CD4-positive, alpha-beta T cell (primary cell): ENCODE measurements at regions not wholly inside any gene's neighbourhood (a gene's known extent, or its start where the extent isn't known, plus 50 kb on each side); places are given as distances from the start of the nearest gene placed in this dataset.

Experiments used
- ATAC-seq: fragments of 200-7000 bp; cut with Tn5 transposase; one replicate; pipeline ENCODE4 v1.10.0; 2022; ENCODE audit warnings: mild to moderate bottlenecking; ENCODE audit not compliant: poor library complexity
- CTCF ChIA-PET: fragments of 350-600 bp; sonication (Branson Sonifier 250); formaldehyde crosslinking; loops from one replicate; lab custom pipeline; 2021; ENCODE audit warnings: antibody characterized with exemption, inconsistent platforms; lab: Charles Lee
- POLR2A ChIA-PET: fragments of 350-600 bp; sonication (Branson Sonifier 250); formaldehyde crosslinking; loops from one replicate; lab custom pipeline; 2021; ENCODE audit warnings: antibody characterized with exemption, inconsistent platforms; lab: Charles Lee
- DNase-seq, 14 experiments: peaks; one replicate each; pipeline ENCODE4 v3.0.0-alpha.2; 2013 to 2020; ENCODE audit warnings: mixed read lengths in 2 of 14
- H3K27ac ChIP-seq, 2 donors: one replicate each; pipeline versions ENCODE4 v1.5.1 to v1.7.0; 2013; ENCODE audit warnings: low read length in 2 of 2, low read depth in 1 of 2, mild to moderate bottlenecking in 1 of 2
- H3K27me3 ChIP-seq, 2 experiments: 1 replicate in 1 of 2; 2 replicates in 1 of 2; pipeline versions ENCODE4 v1.6.1 to v1.7.0; 2013; ENCODE audit warnings: low read length in 2 of 2, control low read depth in 1 of 2, mild to moderate bottlenecking in 1 of 2, moderate library complexity in 1 of 2; ENCODE audit not compliant: insufficient read depth in 2 of 2, control insufficient read depth in 1 of 2
- H3K36me3 ChIP-seq: one replicate; pipeline ENCODE4 v1.6.1; 2013; ENCODE audit warnings: low read length, control low read depth; ENCODE audit not compliant: insufficient read depth
- H3K4me1 ChIP-seq: one replicate; pipeline ENCODE4 v1.6.1; 2013; ENCODE audit warnings: low read length, control low read depth; ENCODE audit not compliant: insufficient read depth
- H3K4me3 ChIP-seq: one replicate; pipeline ENCODE4 v1.5.1; 2013; ENCODE audit warnings: mild to moderate bottlenecking, low read length, moderate library complexity
- H3K9me3 ChIP-seq, 2 experiments: 1 replicate in 1 of 2; 2 replicates in 1 of 2; pipeline versions ENCODE4 v1.6.1 to v1.7.0; 2013; ENCODE audit warnings: low read length in 2 of 2, mild to moderate bottlenecking in 2 of 2, control low read depth in 1 of 2, moderate library complexity in 1 of 2; ENCODE audit not compliant: control insufficient read depth in 1 of 2, insufficient read depth in 1 of 2
- H3K27ac Mint-ChIP-seq: one replicate; pipeline ENCODE4 v1.8.0; 2020; ENCODE audit warnings: mixed read lengths
- H3K27me3 Mint-ChIP-seq: one replicate; pipeline ENCODE4 v1.8.0; 2021; ENCODE audit warnings: mixed read lengths
- H3K36me3 Mint-ChIP-seq: one replicate; pipeline ENCODE4 v1.8.0; 2021; ENCODE audit warnings: low read depth, mixed read lengths
- H3K4me1 Mint-ChIP-seq: one replicate; pipeline ENCODE4 v1.8.0; 2021; ENCODE audit warnings: low read depth, mixed read lengths
- H3K4me3 Mint-ChIP-seq: one replicate; pipeline ENCODE4 v1.8.0; 2020; ENCODE audit warnings: mild to moderate bottlenecking, mixed read lengths
- H3K9me3 Mint-ChIP-seq: one replicate; pipeline ENCODE4 v1.8.0; 2020; ENCODE audit warnings: mixed read lengths
- intact Hi-C, 2 experiments: fragments of 100-400 bp; cut with DNase I in 1 of 2; cut with micrococcal nuclease in 1 of 2; formaldehyde crosslinking; loops; one replicate each; pipeline versions ENCODE4 v1.15.1 to v1.9.0; 2023 to 2025; cut with DNase I, micrococcal nuclease
- TF ChIP-seq, protein P1 (sequence below): fragments of 200-600 bp; IDR thresholded peaks from one replicate; pipeline ENCODE4 v1.8.0; 2022; ENCODE audit warnings: antibody characterized with exemption, mild to moderate bottlenecking

GRCh38 chr10:130873636-130874035 lies 437.9 kb downstream of the TCERG1L start:
- no peaks in the 10 kb centered on the region for H3K36me3 ChIP-seq
- Mint-ChIP-seq H3K4me3 (no peak overlapping the region), H3K27ac (no peak overlapping the region), H3K4me1 (no peaks in the 10 kb centered on the region), H3K9me3 (no peaks in the 10 kb centered on the region), H3K36me3 (no peaks in the 10 kb centered on the region), H3K27me3 (peaks cover 10% of the 10 kb centered on the region)
- no peak overlapping the region for H3K27ac ChIP-seq
- H3K4me3 ChIP-seq: no peak overlapping the region
- ChIA-PET POLR2A (no interaction called here), CTCF (no interaction called here)
- DNase-seq (no peak), ATAC-seq (no peak)
- H3K9me3 ChIP-seq: peaks cover 0 to 10% of the 10 kb centered on the region in 2 experiments
- H3K4me1 ChIP-seq: no peaks in the 10 kb centered on the region
- no peaks in the 10 kb centered on the region for H3K27me3 ChIP-seq
- TF ChIP-seq, protein P1, sequence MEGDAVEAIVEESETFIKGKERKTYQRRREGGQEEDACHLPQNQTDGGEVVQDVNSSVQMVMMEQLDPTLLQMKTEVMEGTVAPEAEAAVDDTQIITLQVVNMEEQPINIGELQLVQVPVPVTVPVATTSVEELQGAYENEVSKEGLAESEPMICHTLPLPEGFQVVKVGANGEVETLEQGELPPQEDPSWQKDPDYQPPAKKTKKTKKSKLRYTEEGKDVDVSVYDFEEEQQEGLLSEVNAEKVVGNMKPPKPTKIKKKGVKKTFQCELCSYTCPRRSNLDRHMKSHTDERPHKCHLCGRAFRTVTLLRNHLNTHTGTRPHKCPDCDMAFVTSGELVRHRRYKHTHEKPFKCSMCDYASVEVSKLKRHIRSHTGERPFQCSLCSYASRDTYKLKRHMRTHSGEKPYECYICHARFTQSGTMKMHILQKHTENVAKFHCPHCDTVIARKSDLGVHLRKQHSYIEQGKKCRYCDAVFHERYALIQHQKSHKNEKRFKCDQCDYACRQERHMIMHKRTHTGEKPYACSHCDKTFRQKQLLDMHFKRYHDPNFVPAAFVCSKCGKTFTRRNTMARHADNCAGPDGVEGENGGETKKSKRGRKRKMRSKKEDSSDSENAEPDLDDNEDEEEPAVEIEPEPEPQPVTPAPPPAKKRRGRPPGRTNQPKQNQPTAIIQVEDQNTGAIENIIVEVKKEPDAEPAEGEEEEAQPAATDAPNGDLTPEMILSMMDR: no peak
- intact Hi-C loops: no loop called here

- Mint-ChIP-seq H3K36me3 (no peaks in the 10 kb centered on the region), H3K4me3 (no peak overlapping the region), H3K4me1 (no peaks in the 10 kb centered on the region), H3K27me3 (peaks cover 10% of the 10 kb centered on the region), H3K9me3 (no peaks in the 10 kb centered on the region), H3K27ac (no peak overlapping the region)
- CTCF ChIA-PET: no interaction called here
- no peak for ATAC-seq
- intact Hi-C loops: no loop called here
- H3K4me1 ChIP-seq: no peaks in the 10 kb centered on the region
- DNase-seq: no peak
- TF ChIP-seq, protein P1: no peak
- H3K27ac ChIP-seq: no peak overlapping the region
- POLR2A ChIA-PET: no interaction called here
- no peaks in the 10 kb centered on the region for H3K36me3 ChIP-seq
- no peaks in the 10 kb centered on the region for H3K27me3 ChIP-seq
- H3K9me3 ChIP-seq: peaks cover 0 to 7% of the 10 kb centered on the region in 2 experiments
- H3K4me3 ChIP-seq: no peak overlapping the region
These were observed 436.4 kb downstream of the TCERG1L start for GRCh38 chr10:130875116-130875515.

GRCh38 chr10:130875897-130876472 lies 435.5 kb downstream of the TCERG1L start:
- intact Hi-C loops: no loop called here
- POLR2A ChIA-PET: no interaction called here
- H3K4me1 ChIP-seq: no peaks in the 10 kb centered on the region
- ATAC-seq (no peak), DNase-seq (no peak)
- CTCF ChIA-PET: no interaction called here
- no peak overlapping the region for H3K27ac ChIP-seq
- H3K4me3 ChIP-seq: no peak overlapping the region
- Mint-ChIP-seq H3K4me3 (no peak overlapping the region), H3K27ac (no peak overlapping the region), H3K36me3 (no peaks in the 10 kb centered on the region), H3K27me3 (peaks cover 6% of the 10 kb centered on the region), H3K9me3 (no peaks in the 10 kb centered on the region), H3K4me1 (no peaks in the 10 kb centered on the region)
- H3K27me3 ChIP-seq: no peaks in the 10 kb centered on the region
- H3K36me3 ChIP-seq: no peaks in the 10 kb centered on the region
- H3K9me3 ChIP-seq: peaks cover 0 to 7% of the 10 kb centered on the region in 2 experiments
- TF ChIP-seq, protein P1: no peak
